GM19463 (cell line): ENCODE measurements at regions not wholly inside any gene's neighbourhood (a gene's known extent, or its start where the extent isn't known, plus 50 kb on each side); places are given as distances from the start of the nearest gene placed in this dataset.

Experiments
- ATAC-seq: cut with Tn5 transposase; IDR thresholded peaks from one replicate; pipeline ENCODE4 v1.9.1; 2021; ENCODE audit warnings: mild to moderate bottlenecking, moderate library complexity; ENCODE audit not compliant: unreplicated experiment

GRCh38 chr2:106572541-106573450 is 85.6 kb downstream of the CD8B2 start:
- no peak for ATAC-seq

GRCh38 chr2:106573773-106574172 is 86.6 kb downstream of the CD8B2 start:
- no peak for ATAC-seq

GRCh38 chr2:106575955-106576354 is 88.8 kb downstream of the CD8B2 start:
- ATAC-seq = no peak

GRCh38 chr2:106577255-106577651 is 90.1 kb downstream of the CD8B2 start:
- no peak for ATAC-seq

- no peak for ATAC-seq
Observed at GRCh38 chr2:106579750-106580197, 92.6 kb downstream of the CD8B2 start.

- no peak for ATAC-seq
Observed at GRCh38 chr2:106580241-106580640, 93.1 kb downstream of the CD8B2 start.

- ATAC-seq = no peak
Observed at GRCh38 chr2:106581328-106581727, 94.2 kb downstream of the CD8B2 start.

- ATAC-seq = no peak
Observed at GRCh38 chr2:106581755-106582147, 94.6 kb downstream of the CD8B2 start.

GRCh38 chr2:106582148-106583143 is 95.3 kb downstream of the CD8B2 start:
- ATAC-seq = peak; percentile 64

- ATAC-seq = no peak
Observed at GRCh38 chr2:106584304-106584954, 97.3 kb downstream of the CD8B2 start.

- ATAC-seq = no peak
Observed at GRCh38 chr2:106596844-106597243, 109.7 kb downstream of the CD8B2 start.

- ATAC-seq = no peak
Observed at GRCh38 chr2:106599540-106599939, 112.4 kb downstream of the CD8B2 start.

GRCh38 chr2:106602042-106602441 is 114.9 kb downstream of the CD8B2 start:
- no peak for ATAC-seq

- ATAC-seq = no peak
Observed at GRCh38 chr2:106606652-106607051, 119.5 kb downstream of the CD8B2 start.

- ATAC-seq = no peak
Observed at GRCh38 chr2:106607371-106607770, 120.2 kb downstream of the CD8B2 start.

GRCh38 chr2:106609780-106610179 is 122.6 kb downstream of the CD8B2 start:
- no peak for ATAC-seq

GRCh38 chr2:106614511-106615291 is 127.5 kb downstream of the CD8B2 start:
- no peak for ATAC-seq

- ATAC-seq = no peak
Observed at GRCh38 chr2:106618614-106619013, 131.4 kb downstream of the CD8B2 start.

- no peak for ATAC-seq
Observed at GRCh38 chr2:106623456-106623855, 136.3 kb downstream of the CD8B2 start.

- no peak for ATAC-seq
Observed at GRCh38 chr2:106624787-106625380, 137.7 kb downstream of the CD8B2 start.
